ENCODE measurements at regions not wholly inside any gene's neighbourhood (a gene's known extent, or its start where the extent isn't known, plus 50 kb on each side); places are given as distances from the start of the nearest gene placed in this dataset.

DNA sequence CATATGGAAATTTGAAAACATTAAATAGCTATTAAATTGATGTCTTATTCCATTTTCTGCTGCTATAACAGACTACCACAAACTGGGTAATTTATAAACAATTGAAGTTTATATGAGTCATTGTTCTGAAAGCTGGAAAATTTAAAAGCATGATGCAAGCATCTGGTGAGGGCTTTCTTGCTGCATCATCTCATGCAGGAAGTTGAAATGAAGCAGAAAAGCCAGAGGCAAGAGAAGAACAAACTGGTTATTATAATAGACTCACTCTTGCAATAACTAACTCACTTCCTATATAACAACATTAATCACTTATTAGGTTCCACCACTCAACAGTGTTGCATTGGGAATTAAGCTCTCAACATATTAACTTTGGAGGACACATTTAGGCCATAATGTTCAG lies 1277.4 kb downstream of the LRFN5 start:
- TF ChIP-seq EZH2phosphoT487 (IDR thresholded peaks at IDR 0.05; ENCODE audit: borderline replicate concordance, low read length): no peak
- TF ChIP-seq, protein P1, sequence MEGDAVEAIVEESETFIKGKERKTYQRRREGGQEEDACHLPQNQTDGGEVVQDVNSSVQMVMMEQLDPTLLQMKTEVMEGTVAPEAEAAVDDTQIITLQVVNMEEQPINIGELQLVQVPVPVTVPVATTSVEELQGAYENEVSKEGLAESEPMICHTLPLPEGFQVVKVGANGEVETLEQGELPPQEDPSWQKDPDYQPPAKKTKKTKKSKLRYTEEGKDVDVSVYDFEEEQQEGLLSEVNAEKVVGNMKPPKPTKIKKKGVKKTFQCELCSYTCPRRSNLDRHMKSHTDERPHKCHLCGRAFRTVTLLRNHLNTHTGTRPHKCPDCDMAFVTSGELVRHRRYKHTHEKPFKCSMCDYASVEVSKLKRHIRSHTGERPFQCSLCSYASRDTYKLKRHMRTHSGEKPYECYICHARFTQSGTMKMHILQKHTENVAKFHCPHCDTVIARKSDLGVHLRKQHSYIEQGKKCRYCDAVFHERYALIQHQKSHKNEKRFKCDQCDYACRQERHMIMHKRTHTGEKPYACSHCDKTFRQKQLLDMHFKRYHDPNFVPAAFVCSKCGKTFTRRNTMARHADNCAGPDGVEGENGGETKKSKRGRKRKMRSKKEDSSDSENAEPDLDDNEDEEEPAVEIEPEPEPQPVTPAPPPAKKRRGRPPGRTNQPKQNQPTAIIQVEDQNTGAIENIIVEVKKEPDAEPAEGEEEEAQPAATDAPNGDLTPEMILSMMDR (IDR thresholded peaks at IDR 0.05; ENCODE audit: low read depth, low read length, poor library complexity, severe bottlenecking): no peak
- Histone ChIP-seq H3F3A (ENCODE audit: control insufficient read depth, insufficient read depth) (no peaks in the 10 kb centered on the region), H3K27me3 (ENCODE audit: control insufficient read depth, low read length) (no peaks in the 10 kb centered on the region), H3K4me3 (ENCODE audit: low read length) (no peak overlapping the region), H3K79me2 (ENCODE audit: control insufficient read depth, low read length) (no peaks in the 10 kb centered on the region), H4K20me1 (ENCODE audit: control insufficient read depth, insufficient read depth, low read depth, low read length) (no peaks in the 10 kb centered on the region), H3K36me3 (ENCODE audit: control insufficient read depth, low read length) (no peaks in the 10 kb centered on the region), H3K4me2 (ENCODE audit: low read length) (no peak overlapping the region), H3K9me2 (replicated peaks; ENCODE audit: control insufficient read depth, low read length) (no peaks in the 10 kb centered on the region), H3K27ac (ENCODE audit: low read depth, low read length) (no peak overlapping the region), H3K4me1 (ENCODE audit: control insufficient read depth, low read length) (no peaks in the 10 kb centered on the region), H3K9me3 (ENCODE audit: control insufficient read depth, insufficient read depth, low read length) (no peaks in the 10 kb centered on the region)

DNA sequence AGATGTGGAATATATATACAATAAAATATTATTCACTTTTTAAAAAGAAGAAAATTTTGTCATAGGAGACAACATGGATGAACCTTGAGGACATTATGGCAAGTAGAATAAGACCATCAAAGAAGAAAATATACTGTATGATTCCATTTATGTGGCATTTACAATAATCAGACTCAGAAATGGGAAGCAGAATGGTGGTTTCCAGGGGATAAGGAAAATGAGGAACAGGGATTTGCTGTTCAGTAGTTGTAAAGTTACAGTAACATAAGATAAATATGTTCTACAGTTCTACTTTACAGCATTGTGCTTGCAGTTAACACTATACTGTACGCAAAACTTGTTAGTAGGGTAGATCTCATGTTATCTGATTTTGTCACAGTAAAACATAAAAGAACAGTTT lies 1271.0 kb downstream of the LRFN5 start:
- Histone ChIP-seq H3K79me2 (ENCODE audit: control insufficient read depth, low read length) (no peaks in the 10 kb centered on the region), H3K9me3 (ENCODE audit: control insufficient read depth, insufficient read depth, low read length) (no peaks in the 10 kb centered on the region), H3F3A (ENCODE audit: control insufficient read depth, insufficient read depth) (no peaks in the 10 kb centered on the region), H4K20me1 (ENCODE audit: control insufficient read depth, insufficient read depth, low read depth, low read length) (no peaks in the 10 kb centered on the region), H3K36me3 (ENCODE audit: control insufficient read depth, low read length) (no peaks in the 10 kb centered on the region), H3K4me3 (ENCODE audit: low read length) (no peak overlapping the region), H3K4me1 (ENCODE audit: control insufficient read depth, low read length) (no peaks in the 10 kb centered on the region), H3K27ac (ENCODE audit: low read depth, low read length) (no peak overlapping the region), H3K9me2 (replicated peaks; ENCODE audit: control insufficient read depth, low read length) (no peaks in the 10 kb centered on the region), H3K4me2 (ENCODE audit: low read length) (no peak overlapping the region), H3K27me3 (ENCODE audit: control insufficient read depth, low read length) (no peaks in the 10 kb centered on the region)
- no peak for TF ChIP-seq EZH2phosphoT487 (IDR thresholded peaks at IDR 0.05; ENCODE audit: borderline replicate concordance, low read length)
- TF ChIP-seq, protein P1 (IDR thresholded peaks at IDR 0.05; ENCODE audit: low read depth, low read length, poor library complexity, severe bottlenecking): no peak

DNA sequence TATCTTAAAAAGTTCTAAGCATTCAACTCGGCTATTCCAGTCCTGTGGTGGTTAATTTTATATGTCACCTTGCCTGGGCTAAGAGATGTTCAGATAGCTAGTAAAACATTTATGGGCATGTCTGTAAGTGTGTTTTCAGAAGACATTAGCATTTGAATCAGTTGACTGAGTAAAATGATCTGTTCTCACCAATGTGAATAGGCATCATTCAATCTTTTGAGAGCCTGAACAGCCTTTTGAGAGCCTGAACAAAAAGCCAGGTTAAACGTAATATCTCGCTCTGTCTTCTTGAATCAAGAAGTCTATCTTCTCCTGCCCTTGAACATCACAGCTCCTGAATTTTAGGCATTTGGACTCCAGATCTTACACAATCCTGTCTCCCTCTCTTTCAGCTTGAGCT lies 1266.1 kb downstream of the LRFN5 start:
- TF ChIP-seq, protein P1 (IDR thresholded peaks at IDR 0.05; ENCODE audit: low read depth, low read length, poor library complexity, severe bottlenecking): no peak
- no peak for TF ChIP-seq EZH2phosphoT487 (IDR thresholded peaks at IDR 0.05; ENCODE audit: borderline replicate concordance, low read length)
- Histone ChIP-seq H3K4me2 (ENCODE audit: low read length) (no peak overlapping the region), H4K20me1 (ENCODE audit: control insufficient read depth, insufficient read depth, low read depth, low read length) (no peaks in the 10 kb centered on the region), H3K9me2 (replicated peaks; ENCODE audit: control insufficient read depth, low read length) (no peaks in the 10 kb centered on the region), H3K27me3 (ENCODE audit: control insufficient read depth, low read length) (no peaks in the 10 kb centered on the region), H3K4me3 (ENCODE audit: low read length) (no peak overlapping the region), H3K27ac (ENCODE audit: low read depth, low read length) (no peak overlapping the region), H3K4me1 (ENCODE audit: control insufficient read depth, low read length) (no peaks in the 10 kb centered on the region), H3K36me3 (ENCODE audit: control insufficient read depth, low read length) (no peaks in the 10 kb centered on the region), H3K9me3 (ENCODE audit: control insufficient read depth, insufficient read depth, low read length) (no peaks in the 10 kb centered on the region), H3F3A (ENCODE audit: control insufficient read depth, insufficient read depth) (no peaks in the 10 kb centered on the region), H3K79me2 (ENCODE audit: control insufficient read depth, low read length) (no peaks in the 10 kb centered on the region)

DNA sequence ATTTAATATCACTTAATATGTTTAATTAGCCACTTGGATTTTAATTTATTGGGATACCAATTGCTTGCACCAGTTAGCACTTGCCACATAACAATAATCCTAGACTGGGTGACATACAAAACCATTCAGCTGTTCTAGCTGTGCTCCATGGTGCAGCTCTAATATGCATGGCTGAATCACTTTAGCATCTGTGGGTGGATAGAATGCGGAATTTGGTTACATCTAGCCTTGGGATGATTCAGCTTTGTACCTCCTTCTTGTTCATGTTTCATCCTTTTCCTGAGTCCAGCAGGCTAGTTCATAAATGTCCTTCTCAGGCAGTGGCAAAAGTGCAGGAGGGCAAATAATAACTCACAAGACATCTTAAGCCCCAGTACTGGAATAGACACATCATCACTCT lies 1263.0 kb downstream of the LRFN5 start:
- TF ChIP-seq EZH2phosphoT487 (IDR thresholded peaks at IDR 0.05; ENCODE audit: borderline replicate concordance, low read length): no peak
- TF ChIP-seq, protein P1 (IDR thresholded peaks at IDR 0.05; ENCODE audit: low read depth, low read length, poor library complexity, severe bottlenecking): no peak

More for the DNA sequence above, 1263.0 kb downstream of the LRFN5 start:
- no peaks in the 10 kb centered on the region for H3K36me3 ChIP-seq (ENCODE audit: control insufficient read depth, low read length)
- no peak overlapping the region for H3K27ac ChIP-seq (ENCODE audit: low read depth, low read length)
- no peaks in the 10 kb centered on the region for H3K4me1 ChIP-seq (ENCODE audit: control insufficient read depth, low read length)
- H3F3A ChIP-seq (ENCODE audit: control insufficient read depth, insufficient read depth): no peaks in the 10 kb centered on the region
- no peak overlapping the region for H3K4me2 ChIP-seq (ENCODE audit: low read length)
- H3K9me3 ChIP-seq (ENCODE audit: control insufficient read depth, insufficient read depth, low read length): no peaks in the 10 kb centered on the region
- H3K9me2 ChIP-seq (replicated peaks; ENCODE audit: control insufficient read depth, low read length): no peaks in the 10 kb centered on the region
- H3K4me3 ChIP-seq (ENCODE audit: low read length): no peak overlapping the region
- no peaks in the 10 kb centered on the region for H3K79me2 ChIP-seq (ENCODE audit: control insufficient read depth, low read length)
- no peaks in the 10 kb centered on the region for H3K27me3 ChIP-seq (ENCODE audit: control insufficient read depth, low read length)
- H4K20me1 ChIP-seq (ENCODE audit: control insufficient read depth, insufficient read depth, low read depth, low read length): no peaks in the 10 kb centered on the region
